HUES48 (cell line): ENCODE measurements at regions not wholly inside any gene's neighbourhood (a gene's known extent, or its start where the extent isn't known, plus 50 kb on each side); places are given as distances from the start of the nearest gene placed in this dataset.

Source experiments
- H3K27ac ChIP-seq: one replicate; pipeline ENCODE4 v1.7.0; 2013; ENCODE audit warnings: low read depth, low read length, inconsistent platforms
- H3K27me3 ChIP-seq: 2 replicates; pipeline ENCODE4 v1.6.1; 2013; ENCODE audit warnings: mild to moderate bottlenecking, low read length; ENCODE audit not compliant: control insufficient read depth, insufficient read depth
- H3K36me3 ChIP-seq: 2 replicates; pipeline ENCODE4 v1.6.1; 2013; ENCODE audit warnings: low read length; ENCODE audit not compliant: control insufficient read depth, insufficient read depth
- H3K4me1 ChIP-seq: 2 replicates; pipeline ENCODE4 v1.6.1; 2013; ENCODE audit warnings: mild to moderate bottlenecking, low read length; ENCODE audit not compliant: control insufficient read depth, insufficient read depth
- H3K4me3 ChIP-seq: 2 replicates; pipeline ENCODE4 v1.5.1; 2013; ENCODE audit warnings: mild to moderate bottlenecking, low read depth, low read length
- H3K9ac ChIP-seq: 2 replicates; pipeline ENCODE4 v1.6.1; 2013; ENCODE audit warnings: mild to moderate bottlenecking, low read depth, low read length, moderate library complexity
- H3K9me3 ChIP-seq: 2 replicates; pipeline ENCODE4 v1.6.1; 2013; ENCODE audit warnings: low read length; ENCODE audit not compliant: control insufficient read depth, insufficient read depth

DNA sequence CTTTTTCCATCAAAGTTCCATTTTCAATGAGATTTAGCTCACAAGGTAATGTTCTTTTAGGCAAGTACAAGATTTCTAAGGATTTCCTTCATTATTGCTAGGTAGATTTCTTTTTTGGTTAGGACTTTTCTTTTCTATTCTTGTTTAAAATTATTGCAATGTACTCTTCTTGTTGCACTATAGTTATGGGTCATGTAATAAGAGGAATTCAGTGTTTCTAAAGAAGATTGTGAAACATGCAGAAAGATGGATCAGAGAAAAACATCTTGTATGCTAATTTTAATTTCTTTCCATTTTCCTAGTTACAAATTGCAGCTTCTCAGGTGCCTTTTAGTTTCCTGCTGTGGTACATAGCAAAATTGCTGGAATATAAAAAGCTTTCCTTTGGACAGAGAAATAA lies 56.1 kb downstream of the BTG1 start:
- Histone ChIP-seq H3K27ac (no peak overlapping the region), H3K9me3 (no peaks in the 10 kb centered on the region), H3K4me3 (no peak overlapping the region), H3K9ac (no peak overlapping the region), H3K36me3 (no peaks in the 10 kb centered on the region), H3K27me3 (no peaks in the 10 kb centered on the region), H3K4me1 (peaks cover under 1% of the 10 kb centered on the region; the same call in 1 of the 2 replicates)

DNA sequence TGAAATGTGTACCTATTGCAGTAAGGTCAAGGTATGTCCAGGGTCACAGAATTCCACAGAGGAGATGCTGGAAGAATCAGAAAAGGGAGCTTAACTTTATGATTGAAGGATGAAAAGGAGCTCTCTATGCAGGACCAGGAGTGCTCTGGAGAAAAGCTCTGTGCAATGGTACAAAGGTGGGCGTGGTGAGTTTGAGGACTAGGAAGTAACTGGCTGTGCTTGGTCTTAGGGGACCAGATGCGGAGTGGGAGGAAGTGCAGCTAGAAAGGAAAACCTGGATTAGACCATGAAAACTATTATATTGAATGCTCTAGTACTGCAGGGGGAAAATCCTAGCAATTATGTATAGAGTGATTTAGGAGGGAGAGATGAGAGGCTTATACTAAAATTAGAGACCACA lies 56.8 kb downstream of the BTG1 start:
- Histone ChIP-seq H3K36me3 (no peaks in the 10 kb centered on the region), H3K9me3 (no peaks in the 10 kb centered on the region), H3K9ac (no peak overlapping the region), H3K4me3 (no peak overlapping the region), H3K4me1 (no peaks in the 10 kb centered on the region), H3K27ac (no peak overlapping the region), H3K27me3 (no peaks in the 10 kb centered on the region)

DNA sequence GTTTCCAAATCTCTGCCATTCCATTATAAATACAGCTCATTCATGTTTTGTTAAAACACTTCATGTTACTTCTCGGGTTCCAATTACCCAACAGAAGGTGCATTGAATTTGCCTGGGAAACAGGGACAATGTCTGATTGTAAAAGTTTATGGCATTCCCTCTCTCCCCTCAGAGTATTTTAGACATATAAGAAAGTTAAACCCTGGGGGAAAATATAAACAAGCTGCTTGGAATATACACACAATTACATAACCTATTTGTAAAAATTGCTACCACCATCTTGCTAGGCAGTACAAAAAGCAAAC lies 60.0 kb downstream of the BTG1 start:
- Histone ChIP-seq H3K4me1 (peaks cover 3% of the 10 kb centered on the region; the same call in 1 of the 2 replicates), H3K9ac (no peak overlapping the region), H3K4me3 (no peak overlapping the region), H3K36me3 (no peaks in the 10 kb centered on the region), H3K27ac (no peak overlapping the region), H3K9me3 (no peaks in the 10 kb centered on the region), H3K27me3 (no peaks in the 10 kb centered on the region)

DNA sequence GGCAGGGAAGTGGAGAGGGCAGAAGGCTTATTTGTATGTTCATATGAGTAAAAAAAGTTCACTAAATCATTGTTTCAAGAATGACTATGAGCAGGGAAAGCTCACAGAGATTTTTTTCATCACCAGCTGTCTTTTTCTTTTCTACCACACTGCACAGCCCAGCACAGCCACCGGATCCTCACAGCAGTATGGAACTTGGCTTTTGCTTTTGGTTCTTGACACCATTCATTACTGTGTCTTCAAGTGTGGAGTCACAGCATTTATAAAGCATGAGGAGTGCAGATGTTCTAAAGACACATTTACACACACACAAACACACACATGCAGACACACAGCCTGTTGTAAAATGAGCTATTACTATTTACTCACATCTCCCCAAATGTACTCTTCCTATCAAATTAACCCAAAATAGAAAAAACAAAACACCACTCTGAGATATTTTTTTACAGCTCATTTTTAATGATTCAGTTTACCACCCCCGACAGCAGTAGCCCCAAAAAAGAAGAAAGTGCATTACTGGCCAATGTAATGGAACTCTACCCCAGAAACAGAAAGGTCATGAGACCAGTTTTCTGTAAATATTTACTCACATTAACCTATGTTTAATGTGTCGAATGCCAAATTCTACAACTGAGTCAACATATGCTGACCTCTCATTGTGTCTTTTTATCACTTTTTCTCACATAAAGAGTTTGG lies 60.5 kb downstream of the BTG1 start:
- Histone ChIP-seq H3K36me3 (no peaks in the 10 kb centered on the region), H3K9ac (no peak overlapping the region), H3K4me1 (peaks cover 8% of the 10 kb centered on the region; the same call in 1 of the 2 replicates), H3K4me3 (no peak overlapping the region), H3K27me3 (no peaks in the 10 kb centered on the region), H3K27ac (no peak overlapping the region), H3K9me3 (no peaks in the 10 kb centered on the region)

DNA sequence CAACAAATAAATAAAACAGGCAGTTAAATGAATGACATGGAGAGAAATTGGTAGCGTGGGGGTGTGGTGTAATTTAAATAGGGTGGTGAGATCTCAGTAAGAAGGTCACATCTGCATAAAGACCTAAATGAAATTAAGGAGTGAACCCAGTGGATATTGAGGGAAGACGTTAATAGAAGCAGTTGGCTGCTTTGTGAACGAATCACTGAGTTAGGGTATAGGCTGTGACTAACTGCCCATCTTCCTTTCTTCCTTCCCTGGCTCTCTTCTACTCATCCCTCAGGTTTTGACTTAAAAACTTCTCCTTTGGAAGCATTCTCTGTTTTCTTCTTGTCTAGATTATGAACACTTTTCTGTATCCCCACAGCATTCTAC lies 64.7 kb downstream of the BTG1 start:
- no peak overlapping the region for H3K4me3 ChIP-seq
- peaks cover 10% of the 10 kb centered on the region; the same call in 1 of the 2 replicates for H3K4me1 ChIP-seq
- no peaks in the 10 kb centered on the region for H3K9me3 ChIP-seq
- no peaks in the 10 kb centered on the region for H3K27me3 ChIP-seq
- no peaks in the 10 kb centered on the region for H3K36me3 ChIP-seq
- no peak overlapping the region for H3K9ac ChIP-seq
- H3K27ac ChIP-seq, result no peak overlapping the region

DNA sequence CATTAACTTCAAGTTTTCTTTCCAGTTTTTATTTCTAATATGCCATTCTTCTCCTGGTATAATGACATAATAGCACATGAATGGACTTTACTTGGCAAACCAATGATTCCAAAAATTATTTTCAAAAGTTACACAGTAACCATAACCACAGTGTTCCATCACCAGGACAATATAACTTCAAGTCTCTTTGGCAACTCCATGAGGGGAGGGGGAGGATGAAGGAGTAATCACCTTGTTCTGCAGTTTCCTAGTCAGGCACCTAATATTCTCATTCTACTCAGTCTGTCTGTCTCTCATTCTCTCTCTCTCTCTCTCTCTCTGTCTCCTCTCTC lies 66.6 kb downstream of the BTG1 start:
- H3K9ac ChIP-seq, result no peak overlapping the region
- no peaks in the 10 kb centered on the region for H3K36me3 ChIP-seq
- no peak overlapping the region for H3K27ac ChIP-seq
- no peaks in the 10 kb centered on the region for H3K9me3 ChIP-seq
- peaks cover 17% of the 10 kb centered on the region for H3K4me1 ChIP-seq
- H3K4me3 ChIP-seq, result no peak overlapping the region
- no peaks in the 10 kb centered on the region for H3K27me3 ChIP-seq

DNA sequence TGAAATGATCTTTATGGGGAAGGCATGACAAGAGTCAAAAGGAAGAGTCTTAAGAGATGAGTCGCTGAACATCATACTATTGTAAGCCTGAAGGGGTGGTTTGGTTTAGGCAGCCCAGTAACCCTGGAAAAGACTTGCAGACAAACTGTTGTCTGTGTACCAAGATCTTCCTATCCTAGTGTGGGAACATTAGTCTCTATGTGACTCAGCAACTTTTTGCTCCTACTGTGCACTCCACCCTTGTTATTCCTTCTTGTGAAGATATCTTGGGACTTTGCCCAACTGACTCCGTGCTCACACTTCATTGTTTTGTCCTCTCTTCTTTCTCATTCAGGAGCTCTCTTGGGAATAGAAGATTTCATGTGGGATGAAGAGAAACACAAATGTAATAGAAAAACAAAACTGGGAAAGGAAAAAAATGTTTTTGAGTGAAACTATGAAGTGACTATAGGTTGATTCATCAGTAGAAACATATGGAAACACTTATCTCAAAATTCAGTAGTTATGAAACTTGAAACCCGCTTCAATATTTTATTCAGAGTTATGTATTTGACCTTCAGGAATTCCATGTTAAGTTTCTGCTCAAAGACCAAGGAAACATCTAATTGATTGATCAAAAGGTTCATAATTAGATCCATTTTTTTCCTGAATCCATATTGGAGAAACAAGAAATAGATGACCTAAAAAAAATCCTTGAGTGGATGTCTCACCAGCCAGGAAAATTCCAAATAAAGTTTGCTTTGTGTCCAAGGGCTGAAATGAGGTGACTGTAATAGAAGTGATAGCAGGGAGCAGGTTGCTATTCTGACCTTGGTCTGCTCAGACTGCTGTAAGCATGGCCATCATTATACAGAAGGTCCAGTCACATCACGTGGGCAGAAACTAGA lies 67.2 kb downstream of the BTG1 start:
- no peaks in the 10 kb centered on the region for H3K9me3 ChIP-seq
- peaks cover 17% of the 10 kb centered on the region for H3K4me1 ChIP-seq
- no peak overlapping the region for H3K9ac ChIP-seq
- peak overlapping the region; percentile 14 for H3K27ac ChIP-seq
- no peaks in the 10 kb centered on the region for H3K27me3 ChIP-seq
- H3K4me3 ChIP-seq, result no peak overlapping the region
- no peaks in the 10 kb centered on the region for H3K36me3 ChIP-seq

DNA sequence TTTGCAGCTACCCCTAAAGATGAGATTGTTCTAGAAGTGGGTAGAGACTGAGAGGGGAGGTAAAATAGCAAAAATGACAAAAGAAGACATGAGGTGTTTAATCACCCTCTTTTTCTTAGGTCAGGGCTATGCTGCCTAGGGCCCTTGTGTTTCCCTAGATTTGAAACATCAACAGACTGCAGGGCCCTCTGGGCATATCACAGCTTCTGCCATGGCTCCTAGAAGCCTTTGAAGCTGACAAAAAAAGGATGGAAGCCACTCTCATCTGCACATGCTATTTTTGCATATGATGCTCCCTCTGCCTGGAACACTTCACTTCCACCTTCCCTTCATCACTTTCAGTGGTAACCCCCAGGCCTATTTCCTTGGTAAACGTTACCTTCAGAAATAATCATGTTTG lies 68.1 kb downstream of the BTG1 start:
- Histone ChIP-seq H3K4me3 (no peak overlapping the region), H3K9ac (no peak overlapping the region)

DNA sequence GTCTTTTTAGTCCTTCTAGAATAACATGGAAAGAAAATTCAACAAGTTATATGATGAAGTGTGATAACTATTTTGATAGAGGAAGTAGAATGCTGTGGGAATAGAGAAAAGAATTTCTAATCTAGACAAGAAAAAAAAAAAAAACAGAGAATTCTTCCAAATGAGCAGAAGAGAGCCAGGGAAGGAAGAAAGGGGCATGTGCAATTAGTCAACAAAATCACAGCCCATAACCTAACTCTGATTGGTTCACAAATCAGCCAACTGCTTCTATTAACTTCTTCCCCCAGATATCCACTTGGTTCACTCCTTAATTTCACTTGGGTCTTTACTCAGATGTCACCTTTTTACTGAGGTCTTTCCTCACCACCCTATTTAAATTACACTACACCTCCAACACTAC lies 69.5 kb downstream of the BTG1 start:
- Histone ChIP-seq H3K9me3 (no peaks in the 10 kb centered on the region), H3K36me3 (no peaks in the 10 kb centered on the region), H3K27me3 (no peaks in the 10 kb centered on the region), H3K9ac (no peak overlapping the region), H3K4me1 (peaks cover 21% of the 10 kb centered on the region), H3K27ac (no peak overlapping the region), H3K4me3 (no peak overlapping the region)

More for the DNA sequence above, 68.1 kb downstream of the BTG1 start:
- Histone ChIP-seq H3K27ac (no peak overlapping the region), H3K36me3 (no peaks in the 10 kb centered on the region), H3K4me1 (peaks cover 17% of the 10 kb centered on the region), H3K27me3 (no peaks in the 10 kb centered on the region), H3K9me3 (no peaks in the 10 kb centered on the region)

DNA sequence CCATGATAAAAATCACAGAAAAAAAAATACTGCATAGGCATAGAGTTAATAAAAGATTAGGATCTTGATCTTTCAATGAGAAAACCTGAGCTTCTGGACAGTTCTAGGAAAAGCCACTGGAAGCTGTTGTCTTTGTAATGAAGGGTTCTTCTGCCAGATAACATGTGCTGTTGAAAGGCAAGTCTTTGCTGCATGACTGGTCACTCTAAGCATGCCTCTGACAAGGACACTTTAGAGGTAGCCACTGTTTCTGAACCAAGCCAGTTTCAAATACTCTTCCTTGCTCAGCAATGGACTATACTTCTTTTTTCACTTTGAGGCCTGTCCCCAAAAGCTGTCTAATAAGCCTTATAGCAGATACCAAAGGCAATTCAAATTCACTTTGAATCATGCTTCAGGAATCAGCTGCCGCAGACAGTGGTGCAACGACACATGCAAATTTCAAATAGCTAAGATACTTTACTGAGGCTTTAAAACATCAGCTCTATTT lies 70.2 kb downstream of the BTG1 start:
- Histone ChIP-seq H3K36me3 (no peaks in the 10 kb centered on the region), H3K9ac (no peak overlapping the region), H3K4me1 (peaks cover 16% of the 10 kb centered on the region), H3K27me3 (no peaks in the 10 kb centered on the region), H3K9me3 (no peaks in the 10 kb centered on the region), H3K4me3 (no peak overlapping the region), H3K27ac (no peak overlapping the region)

DNA sequence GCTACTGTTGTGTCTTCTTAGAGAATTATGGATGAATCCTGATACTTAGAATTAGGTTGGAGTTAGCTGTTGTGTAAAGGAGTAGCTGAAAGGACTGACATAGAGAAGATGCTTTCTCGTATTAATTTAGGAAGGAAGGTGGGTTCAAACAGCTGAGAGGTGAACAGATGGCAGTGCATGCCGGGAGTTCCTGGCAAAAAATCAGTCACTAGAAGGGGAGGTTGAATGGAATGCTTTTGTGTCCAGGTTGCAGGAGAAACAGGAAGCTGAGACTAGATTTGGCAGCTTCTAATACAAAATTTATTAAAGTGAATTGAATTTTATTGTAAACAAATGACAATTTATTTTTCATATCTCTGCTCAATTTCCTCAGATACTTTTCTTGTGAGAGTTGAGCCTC lies 70.8 kb downstream of the BTG1 start:
- Histone ChIP-seq H3K27me3 (no peaks in the 10 kb centered on the region), H3K9me3 (no peaks in the 10 kb centered on the region)

More for the DNA sequence above, 70.8 kb downstream of the BTG1 start:
- Histone ChIP-seq H3K4me1 (peaks cover 11% of the 10 kb centered on the region), H3K4me3 (no peak overlapping the region), H3K9ac (no peak overlapping the region), H3K36me3 (no peaks in the 10 kb centered on the region), H3K27ac (no peak overlapping the region)
